ENCODE measurements at regions not wholly inside any gene's neighbourhood (a gene's known extent, or its start where the extent isn't known, plus 50 kb on each side); places are given as distances from the start of the nearest gene placed in this dataset.

- TF ChIP-seq, protein P1, sequence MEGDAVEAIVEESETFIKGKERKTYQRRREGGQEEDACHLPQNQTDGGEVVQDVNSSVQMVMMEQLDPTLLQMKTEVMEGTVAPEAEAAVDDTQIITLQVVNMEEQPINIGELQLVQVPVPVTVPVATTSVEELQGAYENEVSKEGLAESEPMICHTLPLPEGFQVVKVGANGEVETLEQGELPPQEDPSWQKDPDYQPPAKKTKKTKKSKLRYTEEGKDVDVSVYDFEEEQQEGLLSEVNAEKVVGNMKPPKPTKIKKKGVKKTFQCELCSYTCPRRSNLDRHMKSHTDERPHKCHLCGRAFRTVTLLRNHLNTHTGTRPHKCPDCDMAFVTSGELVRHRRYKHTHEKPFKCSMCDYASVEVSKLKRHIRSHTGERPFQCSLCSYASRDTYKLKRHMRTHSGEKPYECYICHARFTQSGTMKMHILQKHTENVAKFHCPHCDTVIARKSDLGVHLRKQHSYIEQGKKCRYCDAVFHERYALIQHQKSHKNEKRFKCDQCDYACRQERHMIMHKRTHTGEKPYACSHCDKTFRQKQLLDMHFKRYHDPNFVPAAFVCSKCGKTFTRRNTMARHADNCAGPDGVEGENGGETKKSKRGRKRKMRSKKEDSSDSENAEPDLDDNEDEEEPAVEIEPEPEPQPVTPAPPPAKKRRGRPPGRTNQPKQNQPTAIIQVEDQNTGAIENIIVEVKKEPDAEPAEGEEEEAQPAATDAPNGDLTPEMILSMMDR (conservative IDR thresholded peaks at IDR 0.05; ENCODE audit: low read length), result no peak
- TF ChIP-seq EZH2phosphoT487 (IDR thresholded peaks at IDR 0.05; ENCODE audit: borderline replicate concordance, low read depth, low read length), result no peak
Measured at GRCh38 chr14:59067127-59067894, 121.2 kb upstream of the DAAM1 start.

Measured in OCI-LY7 (cell line).